Sigmoid colon (tissue), 6 donors: ENCODE measurements at regions not wholly inside any gene's neighbourhood (a gene's known extent, or its start where the extent isn't known, plus 50 kb on each side); places are given as distances from the start of the nearest gene placed in this dataset.

Experiments
- DNase-seq: peaks from one replicate; pipeline ENCODE4 v3.0.0-alpha.2; 2019
- H3K27ac ChIP-seq, 4 donors: fragments of 200-600 bp; sonication (generic); one replicate each; pipeline ENCODE4 v1.5.1; 2016 to 2019; ENCODE audit warnings: mild to moderate bottlenecking in 1 of 4
- H3K27me3 ChIP-seq, 3 donors: fragments of 200-600 bp; sonication (generic); one replicate each; pipeline ENCODE4 v1.5.1; 2019; ENCODE audit warnings: mild to moderate bottlenecking in 1 of 3
- H3K36me3 ChIP-seq, 4 donors: fragments of 200-600 bp; sonication (generic); one replicate each; pipeline ENCODE4 v1.5.1; 2016 to 2019
- H3K4me1 ChIP-seq, 4 donors: fragments of 200-600 bp; sonication (generic); one replicate each; pipeline ENCODE4 v1.5.1; 2017 to 2019
- H3K4me3 ChIP-seq, 4 donors: fragments of 200-600 bp; sonication (generic); one replicate each; pipeline ENCODE4 v1.5.1; 2017 to 2019; ENCODE audit warnings: mild to moderate bottlenecking in 2 of 4, moderate library complexity in 1 of 4
- H3K9me3 ChIP-seq, 4 donors: fragments of 200-600 bp in 3 of 4; sonication (generic) in 3 of 4; one replicate each; pipeline versions ENCODE4 v1.5.1 to v1.6.1; 2013 to 2019
- CTCF ChIP-seq, 4 experiments: fragments of 450-650 bp in 3 of 4; fragments of 200-600 bp in 1 of 4; IDR thresholded peaks; one replicate each; pipeline ENCODE4 v1.5.1; 2016 to 2019; ENCODE audit warnings: antibody characterized with exemption in 4 of 4, mild to moderate bottlenecking in 3 of 4, moderate library complexity in 2 of 4
- EP300 ChIP-seq, 4 donors: sonication (generic); formaldehyde crosslinking; IDR thresholded peaks; one replicate each; pipeline ENCODE4 v1.6.1; 2017; ENCODE audit warnings: antibody characterized with exemption in 4 of 4
- POLR2A ChIP-seq, 2 donors: fragments of 450-650 bp; IDR thresholded peaks; one replicate each; pipeline ENCODE4 v1.6.1; 2016; ENCODE audit warnings: antibody characterized with exemption in 2 of 2, mild to moderate bottlenecking in 2 of 2, moderate library complexity in 2 of 2
- POLR2AphosphoS5 ChIP-seq, 4 donors: sonication (generic); formaldehyde crosslinking; IDR thresholded peaks; one replicate each; pipeline ENCODE4 v1.6.1; 2017; ENCODE audit warnings: antibody characterized with exemption in 4 of 4
- WGBS, 2 donors: extraction: QIAGEN DNeasy Blood & Tissue Kit; methylation state at CpG; one replicate each; pipeline ENCODE4 v1.1.7; 2013; 5-methylcytosine and 5-hydroxymethylcytosine counted together
- intact Hi-C: fragments of 100-400 bp; cut with DNase I; formaldehyde crosslinking; loops from one replicate; pipeline ENCODE4 v1.15.1; 2023
- donor health status: healthy with polysubstance abuse.
- donor health status: healthy.

GRCh38 chr9:87100001-87100400, 152.7 kb upstream of the GAS1 start:
- intact Hi-C loops, result no loop called here
- TF ChIP-seq CTCF (IDR thresholded peaks at IDR 0.05) (no peak), EP300 (IDR thresholded peaks at IDR 0.05) (no peak), POLR2A (IDR thresholded peaks at IDR 0.05) (no peak), POLR2AphosphoS5 (IDR thresholded peaks at IDR 0.05) (no peak)
- no peaks in the 10 kb centered on the region for H3K27me3 ChIP-seq
- no peak for DNase-seq
- 16 to 28% methylated on average over 1 of the region's 1 CpG for WGBS, 2 donors
- H3K9me3 ChIP-seq, result no peaks in the 10 kb centered on the region
- H3K4me3 ChIP-seq, result no peak overlapping the region
- H3K4me1 ChIP-seq, result peaks cover 0 to 34% (median 11%) of the 10 kb centered on the region in 4 donors
- H3K27ac ChIP-seq, result no peak overlapping the region
- no peaks in the 10 kb centered on the region for H3K36me3 ChIP-seq

GRCh38 chr9:87102126-87102525, 154.8 kb upstream of the GAS1 start:
- Histone ChIP-seq H3K27ac (no peak overlapping the region), H3K4me3 (no peak overlapping the region), H3K36me3 (no peaks in the 10 kb centered on the region), H3K27me3 (no peaks in the 10 kb centered on the region), H3K4me1 (peaks cover 0 to 25% (median 7%) of the 10 kb centered on the region in 4 donors), H3K9me3 (no peaks in the 10 kb centered on the region)
- WGBS, 2 donors, result 80 to 87% methylated on average over 4 of the region's 4 CpGs
- intact Hi-C loops, result no loop called here
- TF ChIP-seq POLR2A (IDR thresholded peaks at IDR 0.05) (no peak), EP300 (IDR thresholded peaks at IDR 0.05) (no peak), POLR2AphosphoS5 (IDR thresholded peaks at IDR 0.05) (no peak), CTCF (IDR thresholded peaks at IDR 0.05) (no peak)
- no peak for DNase-seq

GRCh38 chr9:87107072-87107471, 159.8 kb upstream of the GAS1 start:
- no peak overlapping the region for H3K27ac ChIP-seq
- no peak overlapping the region for H3K4me3 ChIP-seq
- no peaks in the 10 kb centered on the region for H3K27me3 ChIP-seq
- 66 to 83% methylated on average over 1 of the region's 1 CpG for WGBS, 2 donors
- no peak for TF ChIP-seq CTCF (IDR thresholded peaks at IDR 0.05)
- no peak for TF ChIP-seq POLR2AphosphoS5 (IDR thresholded peaks at IDR 0.05)
- no peak for TF ChIP-seq EP300 (IDR thresholded peaks at IDR 0.05)
- no peak for TF ChIP-seq POLR2A (IDR thresholded peaks at IDR 0.05)
- peaks cover 0 to 21% (median 16%) of the 10 kb centered on the region in 4 donors for H3K4me1 ChIP-seq
- H3K9me3 ChIP-seq, result no peaks in the 10 kb centered on the region
- intact Hi-C loops, result no loop called here
- DNase-seq, result no peak
- no peaks in the 10 kb centered on the region for H3K36me3 ChIP-seq

GRCh38 chr9:87108661-87109060, 161.4 kb upstream of the GAS1 start:
- Histone ChIP-seq H3K36me3 (no peaks in the 10 kb centered on the region), H3K27ac (peak overlapping the region; percentile 13 to 56 (median 36)), H3K4me1 (peaks cover 0 to 21% (median 16%) of the 10 kb centered on the region in 4 donors), H3K27me3 (no peaks in the 10 kb centered on the region), H3K9me3 (no peaks in the 10 kb centered on the region), H3K4me3 (no peak overlapping the region)
- TF ChIP-seq POLR2AphosphoS5 (IDR thresholded peaks at IDR 0.05) (peak in 1 of 4 donors; percentile 17), POLR2A (IDR thresholded peaks at IDR 0.05) (no peak), CTCF (IDR thresholded peaks at IDR 0.05) (no peak), EP300 (IDR thresholded peaks at IDR 0.05) (no peak)
- intact Hi-C loops, result no loop called here
- 50 to 53% methylated on average over 1 of the region's 1 CpG for WGBS, 2 donors
- no peak for DNase-seq

GRCh38 chr9:87109231-87109631, 161.9 kb upstream of the GAS1 start:
- Histone ChIP-seq H3K4me3 (no peak overlapping the region), H3K27ac (peak overlapping the region; percentile 13 to 56 (median 36)), H3K27me3 (no peaks in the 10 kb centered on the region), H3K36me3 (no peaks in the 10 kb centered on the region), H3K9me3 (no peaks in the 10 kb centered on the region), H3K4me1 (peaks cover 0 to 21% (median 16%) of the 10 kb centered on the region in 4 donors)
- intact Hi-C loops, result no loop called here
- DNase-seq, result no peak
- TF ChIP-seq POLR2A (IDR thresholded peaks at IDR 0.05) (no peak), CTCF (IDR thresholded peaks at IDR 0.05) (no peak), POLR2AphosphoS5 (IDR thresholded peaks at IDR 0.05) (no peak), EP300 (IDR thresholded peaks at IDR 0.05) (no peak)
- WGBS, 2 donors, result 93 to 97% methylated on average over 2 of the region's 2 CpGs
